ENCODE measurements at regions not wholly inside any gene's neighbourhood (a gene's known extent, or its start where the extent isn't known, plus 50 kb on each side); places are given as distances from the start of the nearest gene placed in this dataset.

DNA sequence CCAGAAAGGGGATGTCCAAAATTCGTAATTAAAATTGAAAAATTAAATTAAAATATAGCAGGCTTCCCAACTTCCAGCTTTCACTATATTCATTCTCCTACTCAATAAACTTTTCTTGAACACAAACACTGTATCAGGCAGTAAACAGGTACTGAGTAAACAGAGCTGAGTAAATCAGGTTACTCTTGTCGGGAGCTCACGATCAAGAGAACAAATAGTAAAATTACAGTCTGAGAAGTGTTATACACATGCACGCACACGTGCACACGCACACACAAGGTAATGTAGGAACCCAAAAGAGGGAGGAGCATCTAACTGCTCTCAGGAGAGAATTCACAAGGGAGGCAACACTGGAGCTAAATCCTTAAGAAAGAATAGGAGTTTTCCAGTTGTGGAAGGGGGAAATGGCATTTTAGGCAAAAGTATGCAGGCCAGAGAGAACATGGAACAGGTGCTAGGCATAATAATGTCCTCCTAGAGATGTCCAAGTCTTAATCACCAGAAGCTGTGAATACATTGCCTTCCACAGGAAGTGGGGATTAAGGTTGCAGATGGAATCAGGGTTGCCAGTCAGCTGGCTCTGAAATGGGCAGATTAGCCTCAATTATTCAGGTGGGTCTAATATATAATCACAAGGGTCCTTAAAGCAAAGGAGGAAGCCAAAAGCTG is 598.8 kb upstream of the BRINP1 start:
- intact Hi-C loops (cut with DNase I; ENCODE audit: low total_unique reads) = no loop called here
- H3K4me1 ChIP-seq = peaks cover 0 to 7% (median 3%) of the 10 kb centered on the region in 6 donors
- 82 to 89% (median 86%) methylated on average over 6 of the region's 6 CpGs for WGBS, 5 donors

DNA sequence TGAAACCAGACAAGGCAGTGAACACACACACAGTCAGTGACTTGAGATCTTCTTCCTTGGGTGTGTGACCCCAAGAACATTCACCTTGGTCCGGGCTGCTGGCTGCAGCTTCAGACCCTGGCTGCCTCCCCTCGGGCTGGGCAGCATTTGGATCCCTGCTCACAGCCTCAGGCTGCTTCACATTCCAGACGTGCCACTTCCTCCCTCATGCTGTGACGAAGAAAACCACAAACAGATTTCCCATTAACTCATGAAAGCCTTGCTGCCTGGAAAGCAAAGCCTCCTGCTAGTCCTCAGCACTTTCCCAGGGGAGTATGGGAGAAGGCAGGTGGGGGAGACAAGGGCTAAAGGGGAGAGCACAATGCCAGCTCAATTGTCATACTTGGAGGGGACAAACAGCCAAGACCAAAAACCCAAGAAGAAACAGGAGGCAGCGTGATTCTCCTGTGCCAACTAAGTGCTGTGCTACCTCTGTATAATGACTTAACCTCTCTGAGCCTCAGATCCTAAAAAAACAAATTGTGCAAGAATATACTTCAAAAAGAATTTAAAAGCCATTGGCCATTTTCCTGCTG is 594.6 kb upstream of the BRINP1 start:
- H3K36me3 ChIP-seq = no peaks in the 10 kb centered on the region
- peaks cover 0 to 33% (median 0%) of the 10 kb centered on the region in 7 donors for H3K27me3 ChIP-seq (replicated peaks in 1 of 7)
- TF ChIP-seq, protein P1, sequence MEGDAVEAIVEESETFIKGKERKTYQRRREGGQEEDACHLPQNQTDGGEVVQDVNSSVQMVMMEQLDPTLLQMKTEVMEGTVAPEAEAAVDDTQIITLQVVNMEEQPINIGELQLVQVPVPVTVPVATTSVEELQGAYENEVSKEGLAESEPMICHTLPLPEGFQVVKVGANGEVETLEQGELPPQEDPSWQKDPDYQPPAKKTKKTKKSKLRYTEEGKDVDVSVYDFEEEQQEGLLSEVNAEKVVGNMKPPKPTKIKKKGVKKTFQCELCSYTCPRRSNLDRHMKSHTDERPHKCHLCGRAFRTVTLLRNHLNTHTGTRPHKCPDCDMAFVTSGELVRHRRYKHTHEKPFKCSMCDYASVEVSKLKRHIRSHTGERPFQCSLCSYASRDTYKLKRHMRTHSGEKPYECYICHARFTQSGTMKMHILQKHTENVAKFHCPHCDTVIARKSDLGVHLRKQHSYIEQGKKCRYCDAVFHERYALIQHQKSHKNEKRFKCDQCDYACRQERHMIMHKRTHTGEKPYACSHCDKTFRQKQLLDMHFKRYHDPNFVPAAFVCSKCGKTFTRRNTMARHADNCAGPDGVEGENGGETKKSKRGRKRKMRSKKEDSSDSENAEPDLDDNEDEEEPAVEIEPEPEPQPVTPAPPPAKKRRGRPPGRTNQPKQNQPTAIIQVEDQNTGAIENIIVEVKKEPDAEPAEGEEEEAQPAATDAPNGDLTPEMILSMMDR (IDR thresholded peaks at IDR 0.05 in 8 of 11, conservative IDR thresholded peaks at IDR 0.05 in 3 of 11) = no peak
- TF ChIP-seq POLR2A (IDR thresholded peaks at IDR 0.05) = no peak
- TF ChIP-seq POLR2AphosphoS5 (IDR thresholded peaks at IDR 0.05) = peak in 1 of 3 donors; percentile 27
- intact Hi-C loops (cut with DNase I; ENCODE audit: low total_unique reads) = no loop called here
- DNase-seq = no peak
- H3K4me3 ChIP-seq = no peak overlapping the region
- H3K9me3 ChIP-seq = no peaks in the 10 kb centered on the region
- peak overlapping the region in 3 of 8 donors; percentile 23 to 45 (median 42) for H3K27ac ChIP-seq
- WGBS, 5 donors = 7 to 16% (median 11%) methylated on average over 4 to 5 of the region's 5 CpGs
- peaks cover 0 to 4% (median under 1%) of the 10 kb centered on the region in 6 donors for H3K4me1 ChIP-seq

More for the DNA sequence above, 598.8 kb upstream of the BRINP1 start:
- Histone ChIP-seq H3K27me3 (replicated peaks in 1 of 7) (peaks cover 0 to 26% (median 0%) of the 10 kb centered on the region in 7 donors), H3K27ac (no peak overlapping the region), H3K9me3 (no peaks in the 10 kb centered on the region), H3K4me3 (no peak overlapping the region), H3K36me3 (no peaks in the 10 kb centered on the region)
- TF ChIP-seq POLR2AphosphoS5 (IDR thresholded peaks at IDR 0.05) = no peak
- TF ChIP-seq, protein P1 (IDR thresholded peaks at IDR 0.05 in 8 of 11, conservative IDR thresholded peaks at IDR 0.05 in 3 of 11) = no peak
- DNase-seq = no peak

DNA sequence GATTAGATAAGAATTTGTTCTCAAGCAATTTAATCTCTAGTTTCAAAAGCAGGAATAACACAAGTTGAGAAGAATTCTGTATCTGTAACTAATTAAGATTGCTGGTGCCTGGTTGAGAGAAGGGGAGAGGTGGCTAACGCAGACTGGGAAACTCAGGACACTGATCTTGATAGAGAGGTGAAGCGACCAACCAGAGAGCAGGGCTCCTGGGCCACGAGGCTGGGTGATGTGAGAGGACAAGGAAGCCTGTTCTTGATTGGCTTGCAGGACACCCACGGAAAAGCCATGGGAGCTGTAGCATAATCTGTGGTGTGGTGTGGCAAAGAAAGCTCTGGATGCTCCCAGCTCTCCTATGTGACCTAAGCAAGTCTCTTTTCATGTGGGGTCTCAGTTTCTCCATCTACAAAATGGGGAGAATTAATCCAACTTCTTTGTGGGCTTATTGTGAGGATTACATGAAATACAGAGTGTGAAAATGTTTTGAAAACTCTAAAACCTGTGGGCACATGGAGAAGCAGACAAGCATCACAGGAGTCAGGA is 594.1 kb upstream of the BRINP1 start:
- DNase-seq = no peak
- intact Hi-C loops (cut with DNase I; ENCODE audit: low total_unique reads) = no loop called here
- H3K27ac ChIP-seq = peak overlapping the region in 3 of 8 donors; percentile 23 to 45 (median 42)

More for the DNA sequence above, 594.1 kb upstream of the BRINP1 start:
- H3K4me1 ChIP-seq = no peaks in the 10 kb centered on the region
- H3K27me3 ChIP-seq (replicated peaks in 1 of 7) = peaks cover 0 to 27% (median 0%) of the 10 kb centered on the region in 7 donors
- no peaks in the 10 kb centered on the region for H3K9me3 ChIP-seq
- no peak overlapping the region for H3K4me3 ChIP-seq
- TF ChIP-seq POLR2A (IDR thresholded peaks at IDR 0.05) (no peak), POLR2AphosphoS5 (IDR thresholded peaks at IDR 0.05) (no peak)
- TF ChIP-seq, protein P1 (IDR thresholded peaks at IDR 0.05 in 8 of 11, conservative IDR thresholded peaks at IDR 0.05 in 3 of 11) = no peak
- H3K36me3 ChIP-seq = no peaks in the 10 kb centered on the region
- 37 to 43% (median 38%) methylated on average over 4 of the region's 4 CpGs for WGBS, 5 donors

Data from spleen (tissue), 11 donors.